LNCaP clone FGC (cell line): ENCODE measurements at regions not wholly inside any gene's neighbourhood (a gene's known extent, or its start where the extent isn't known, plus 50 kb on each side); places are given as distances from the start of the nearest gene placed in this dataset.

Source experiments
- DNase-seq: peaks from one replicate; pipeline ENCODE4 v3.0.0-alpha.2; 2011; ENCODE audit warnings: low read depth
- H3K4me3 ChIP-seq: 2 replicates; pipeline ENCODE4 v1.5.1; 2011; ENCODE audit warnings: mild to moderate bottlenecking, low read depth, low read length, control low read depth
- CTCF ChIP-seq: IDR thresholded peaks from 2 replicates; pipeline ENCODE4 v1.5.1; 2012; ENCODE audit warnings: mild to moderate bottlenecking; ENCODE audit not compliant: control insufficient read depth, insufficient read depth; ENCODE audit errors: extremely low read depth

- no peak for TF ChIP-seq CTCF
- no peak for DNase-seq
- no peak overlapping the region for H3K4me3 ChIP-seq
These were observed 465.5 kb upstream of the NRP1 start for GRCh38 chr10:33799944-33800323.

- H3K4me3 ChIP-seq = no peak overlapping the region
- DNase-seq = peak; percentile 97
- no peak for TF ChIP-seq CTCF
These were observed 464.9 kb upstream of the NRP1 start for GRCh38 chr10:33799281-33799943.

GRCh38 chr10:33798754-33799153 lies 464.3 kb upstream of the NRP1 start:
- TF ChIP-seq CTCF = no peak
- no peak overlapping the region for H3K4me3 ChIP-seq
- no peak for DNase-seq

GRCh38 chr10:33796680-33797079 lies 462.2 kb upstream of the NRP1 start:
- TF ChIP-seq CTCF = no peak
- no peak for DNase-seq
- H3K4me3 ChIP-seq = no peak overlapping the region

GRCh38 chr10:33795529-33795928 lies 461.1 kb upstream of the NRP1 start:
- no peak for TF ChIP-seq CTCF
- DNase-seq = no peak

GRCh38 chr10:33794460-33794859 lies 460.0 kb upstream of the NRP1 start:
- H3K4me3 ChIP-seq = no peak overlapping the region
- TF ChIP-seq CTCF = no peak
- no peak for DNase-seq

More at GRCh38 chr10:33795529-33795928, 461.1 kb upstream of the NRP1 start:
- no peak overlapping the region for H3K4me3 ChIP-seq

GRCh38 chr10:33793793-33794192 lies 459.3 kb upstream of the NRP1 start:
- no peak for TF ChIP-seq CTCF
- no peak for DNase-seq
- H3K4me3 ChIP-seq = no peak overlapping the region
